Sigmoid colon (tissue), 4 donors: ENCODE measurements at regions not wholly inside any gene's neighbourhood (a gene's known extent, or its start where the extent isn't known, plus 50 kb on each side); places are given as distances from the start of the nearest gene placed in this dataset.

Source experiments
- EP300 ChIP-seq, 4 donors: sonication (generic); formaldehyde crosslinking; IDR thresholded peaks; one replicate each; pipeline ENCODE4 v1.6.1; 2017; ENCODE audit warnings: antibody characterized with exemption in 4 of 4
- POLR2A ChIP-seq, 2 donors: fragments of 450-650 bp; IDR thresholded peaks; one replicate each; pipeline ENCODE4 v1.6.1; 2016; ENCODE audit warnings: antibody characterized with exemption in 2 of 2, mild to moderate bottlenecking in 2 of 2, moderate library complexity in 2 of 2
- POLR2AphosphoS5 ChIP-seq, 4 donors: sonication (generic); formaldehyde crosslinking; IDR thresholded peaks; one replicate each; pipeline ENCODE4 v1.6.1; 2017; ENCODE audit warnings: antibody characterized with exemption in 4 of 4
- TF ChIP-seq, protein P1 (sequence below), 4 experiments: fragments of 450-650 bp in 3 of 4; fragments of 200-600 bp in 1 of 4; IDR thresholded peaks; one replicate each; pipeline ENCODE4 v1.5.1; 2016 to 2019; ENCODE audit warnings: antibody characterized with exemption in 4 of 4, mild to moderate bottlenecking in 3 of 4, moderate library complexity in 2 of 4

DNA sequence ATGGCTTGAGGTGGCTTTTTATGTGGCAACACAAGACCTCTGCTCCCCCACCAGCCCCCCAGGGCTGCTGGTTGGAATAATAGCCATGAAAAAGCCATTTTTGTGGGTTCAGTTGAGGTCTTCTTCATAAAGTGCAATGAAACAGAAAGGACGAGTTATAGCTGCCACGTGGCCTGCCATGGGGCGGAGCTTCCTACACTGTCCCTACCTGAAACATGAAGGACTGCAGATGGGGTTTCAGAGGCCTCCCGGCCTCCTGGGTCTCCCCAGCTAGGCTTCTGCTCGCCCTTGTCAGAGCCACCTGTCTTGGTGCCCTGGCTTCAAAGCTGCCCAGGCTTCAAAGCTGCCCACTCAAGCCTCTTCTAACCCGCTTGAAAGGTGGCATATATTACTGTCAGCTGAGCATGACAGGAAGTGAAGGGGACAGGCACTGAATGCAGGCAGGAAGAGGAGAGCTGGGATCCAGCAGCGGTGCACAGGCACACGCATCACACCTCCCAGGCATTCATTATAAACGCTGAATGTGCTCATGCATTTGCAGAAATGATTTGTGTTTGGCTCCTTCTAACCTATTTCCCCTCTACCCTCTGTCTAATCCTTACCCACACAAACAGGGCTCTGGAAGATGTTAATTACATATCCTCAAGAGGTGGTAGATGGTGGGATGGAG is 245.9 kb upstream of the PODXL start:
- TF ChIP-seq POLR2A (IDR thresholded peaks at IDR 0.05) = no peak
- TF ChIP-seq, protein P1, sequence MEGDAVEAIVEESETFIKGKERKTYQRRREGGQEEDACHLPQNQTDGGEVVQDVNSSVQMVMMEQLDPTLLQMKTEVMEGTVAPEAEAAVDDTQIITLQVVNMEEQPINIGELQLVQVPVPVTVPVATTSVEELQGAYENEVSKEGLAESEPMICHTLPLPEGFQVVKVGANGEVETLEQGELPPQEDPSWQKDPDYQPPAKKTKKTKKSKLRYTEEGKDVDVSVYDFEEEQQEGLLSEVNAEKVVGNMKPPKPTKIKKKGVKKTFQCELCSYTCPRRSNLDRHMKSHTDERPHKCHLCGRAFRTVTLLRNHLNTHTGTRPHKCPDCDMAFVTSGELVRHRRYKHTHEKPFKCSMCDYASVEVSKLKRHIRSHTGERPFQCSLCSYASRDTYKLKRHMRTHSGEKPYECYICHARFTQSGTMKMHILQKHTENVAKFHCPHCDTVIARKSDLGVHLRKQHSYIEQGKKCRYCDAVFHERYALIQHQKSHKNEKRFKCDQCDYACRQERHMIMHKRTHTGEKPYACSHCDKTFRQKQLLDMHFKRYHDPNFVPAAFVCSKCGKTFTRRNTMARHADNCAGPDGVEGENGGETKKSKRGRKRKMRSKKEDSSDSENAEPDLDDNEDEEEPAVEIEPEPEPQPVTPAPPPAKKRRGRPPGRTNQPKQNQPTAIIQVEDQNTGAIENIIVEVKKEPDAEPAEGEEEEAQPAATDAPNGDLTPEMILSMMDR (IDR thresholded peaks at IDR 0.05) = no peak
- TF ChIP-seq EP300 (IDR thresholded peaks at IDR 0.05) = no peak
- TF ChIP-seq POLR2AphosphoS5 (IDR thresholded peaks at IDR 0.05) = no peak
